Heart left ventricle (tissue), 16 donors: ENCODE measurements at regions not wholly inside any gene's neighbourhood (a gene's known extent, or its start where the extent isn't known, plus 50 kb on each side); places are given as distances from the start of the nearest gene placed in this dataset.

Experiments
- ATAC-seq, 4 donors: fragments of 200-7000 bp; cut with Tn5 transposase; one replicate each; pipeline ENCODE4 v1.9.1; 2020 to 2022; ENCODE audit warnings: moderate library complexity in 4 of 4, mild to moderate bottlenecking in 3 of 4, moderate number of reproducible peaks in 1 of 4
- DNase-seq, 5 donors: peaks; one replicate each; pipeline ENCODE4 v3.0.0-alpha.2; 2020
- H3K27ac ChIP-seq, 12 donors: fragments of 200-600 bp; sonication (generic) in 4 of 12; one replicate each; pipeline versions ENCODE4 v1.5.0 to v1.8.0; 2016 to 2022; ENCODE audit warnings: mild to moderate bottlenecking in 2 of 12
- H3K27me3 ChIP-seq, 9 donors: fragments of 200-600 bp; sonication (generic) in 2 of 9; one replicate each; pipeline versions ENCODE4 v1.5.1 to v1.8.0; 2016 to 2022; ENCODE audit warnings: mild to moderate bottlenecking in 3 of 9
- H3K36me3 ChIP-seq, 9 donors: fragments of 200-600 bp; sonication (generic) in 2 of 9; one replicate each; pipeline versions ENCODE4 v1.5.0 to v1.8.0; 2018 to 2022; ENCODE audit warnings: mild to moderate bottlenecking in 2 of 9
- H3K4me1 ChIP-seq, 12 donors: fragments of 200-600 bp; sonication (generic) in 4 of 12; one replicate each; pipeline versions ENCODE4 v1.5.0 to v1.8.0; 2016 to 2022; ENCODE audit warnings: mild to moderate bottlenecking in 3 of 12
- H3K4me3 ChIP-seq, 12 donors: fragments of 200-600 bp; sonication (generic) in 4 of 12; one replicate each; pipeline versions ENCODE4 v1.5.0 to v1.8.0; 2017 to 2022; ENCODE audit warnings: mild to moderate bottlenecking in 9 of 12, moderate library complexity in 4 of 12
- H3K9me3 ChIP-seq, 12 donors: fragments of 200-600 bp; sonication (generic) in 4 of 12; one replicate each; pipeline versions ENCODE4 v1.5.0 to v1.8.0; 2016 to 2022; ENCODE audit warnings: mild to moderate bottlenecking in 1 of 12
- POLR2A ChIP-seq, 2 donors: fragments of 450-650 bp; IDR thresholded peaks; one replicate each; pipeline ENCODE4 v1.6.1; 2017; ENCODE audit warnings: antibody characterized with exemption in 2 of 2, mild to moderate bottlenecking in 2 of 2, moderate library complexity in 2 of 2
- WGBS, 4 donors: extraction: QIAGEN DNeasy Blood & Tissue Kit in 2 of 4; methylation state at CpG; one replicate each; pipeline versions ENCODE4 v1.1.5 to v1.1.7; 2013 to 2018; 5-methylcytosine and 5-hydroxymethylcytosine counted together
- intact Hi-C, 10 donors: fragments of 100-400 bp; cut with DNase I; formaldehyde crosslinking; loops; one replicate each; pipeline versions ENCODE4 v1.11.1 to v1.14.2; 2022
- TF ChIP-seq, protein P1 (sequence below), 12 donors: fragments of 200-600 bp; sonication (generic) in 4 of 12; IDR thresholded peaks; one replicate each; pipeline versions ENCODE4 v1.5.0 to v1.8.0; 2018 to 2022; ENCODE audit warnings: antibody characterized with exemption in 12 of 12, mild to moderate bottlenecking in 5 of 12
- donor health status: ischemic (EF 13 %, LVEDD 7.1; RV severe dilation, severe dysfunction).
- donor health status: healthy with polysubstance abuse.
- donor health status: DM: no; HTN: yes; CAD: no.
- donor health status: DM: no; HTN: no; CAD: no.
- donor health status: ischemic (EF 25% LVEDD 6.9; RV normal size, moderate dysfunction).
- donor health status: ischemic (EF 25% LVEDD 5.7; RV mildly dilated, moderate dysfunction).
- donor health status: healthy.
- donor health status: DM: yes; HTN: yes; CAD: no.
- donor health status: ischemic (EF 35%, LVEDD 5.7; RV mildly dilated, moderate dysfunction).
- donor health status: nonischemic (EF 11% LVEDD 7.7; RV severe dilation, severe dysfunction).
- donor health status: DM: yes; HTN: yes; CAD: no.
- donor health status: PGD.
- donor health status: ischemic (EF 29% LVEDD 5.4; RV normal size, mild dysfunction).
- donor health status: nonischemic (EF 23%, LVEDD 6.1; RV moderate dilation, normal function).

DNA sequence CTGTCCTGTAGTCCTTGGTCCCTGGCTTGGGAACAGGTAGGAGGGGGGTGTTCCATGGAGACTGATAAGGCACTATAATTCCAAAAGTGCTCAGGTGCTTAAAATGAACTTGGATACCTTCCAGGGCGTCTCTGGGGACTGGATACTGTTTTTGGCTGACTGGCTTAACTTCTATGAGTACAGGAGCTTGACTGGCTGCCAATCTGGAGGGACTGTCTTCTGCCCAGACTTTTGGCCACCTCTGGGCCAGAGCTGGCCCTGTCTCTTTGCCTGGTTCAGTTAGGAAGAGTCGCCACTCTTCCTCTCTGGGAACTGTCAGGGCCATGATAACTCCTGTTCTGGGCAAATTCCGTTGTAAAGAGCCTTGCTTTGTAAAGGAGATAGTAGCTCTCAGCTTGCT is 407.0 kb downstream of the TGFB2 start:
- H3K9me3 ChIP-seq: peaks cover 0 to 9% (median 0%) of the 10 kb centered on the region in 12 donors
- ATAC-seq: peak in 1 of 4 donors; percentile 50
- no peak overlapping the region for H3K4me3 ChIP-seq
- H3K36me3 ChIP-seq: no peaks in the 10 kb centered on the region
- no peaks in the 10 kb centered on the region for H3K27me3 ChIP-seq
- WGBS, 4 donors: 38 to 48% (median 45%) methylated on average over 3 of the region's 3 CpGs
- DNase-seq: no peak
- TF ChIP-seq, protein P1, sequence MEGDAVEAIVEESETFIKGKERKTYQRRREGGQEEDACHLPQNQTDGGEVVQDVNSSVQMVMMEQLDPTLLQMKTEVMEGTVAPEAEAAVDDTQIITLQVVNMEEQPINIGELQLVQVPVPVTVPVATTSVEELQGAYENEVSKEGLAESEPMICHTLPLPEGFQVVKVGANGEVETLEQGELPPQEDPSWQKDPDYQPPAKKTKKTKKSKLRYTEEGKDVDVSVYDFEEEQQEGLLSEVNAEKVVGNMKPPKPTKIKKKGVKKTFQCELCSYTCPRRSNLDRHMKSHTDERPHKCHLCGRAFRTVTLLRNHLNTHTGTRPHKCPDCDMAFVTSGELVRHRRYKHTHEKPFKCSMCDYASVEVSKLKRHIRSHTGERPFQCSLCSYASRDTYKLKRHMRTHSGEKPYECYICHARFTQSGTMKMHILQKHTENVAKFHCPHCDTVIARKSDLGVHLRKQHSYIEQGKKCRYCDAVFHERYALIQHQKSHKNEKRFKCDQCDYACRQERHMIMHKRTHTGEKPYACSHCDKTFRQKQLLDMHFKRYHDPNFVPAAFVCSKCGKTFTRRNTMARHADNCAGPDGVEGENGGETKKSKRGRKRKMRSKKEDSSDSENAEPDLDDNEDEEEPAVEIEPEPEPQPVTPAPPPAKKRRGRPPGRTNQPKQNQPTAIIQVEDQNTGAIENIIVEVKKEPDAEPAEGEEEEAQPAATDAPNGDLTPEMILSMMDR (IDR thresholded peaks at IDR 0.05): no peak
- TF ChIP-seq POLR2A (IDR thresholded peaks at IDR 0.05): no peak
- intact Hi-C loops: no loop called here
- H3K27ac ChIP-seq: no peak overlapping the region
- no peaks in the 10 kb centered on the region for H3K4me1 ChIP-seq

DNA sequence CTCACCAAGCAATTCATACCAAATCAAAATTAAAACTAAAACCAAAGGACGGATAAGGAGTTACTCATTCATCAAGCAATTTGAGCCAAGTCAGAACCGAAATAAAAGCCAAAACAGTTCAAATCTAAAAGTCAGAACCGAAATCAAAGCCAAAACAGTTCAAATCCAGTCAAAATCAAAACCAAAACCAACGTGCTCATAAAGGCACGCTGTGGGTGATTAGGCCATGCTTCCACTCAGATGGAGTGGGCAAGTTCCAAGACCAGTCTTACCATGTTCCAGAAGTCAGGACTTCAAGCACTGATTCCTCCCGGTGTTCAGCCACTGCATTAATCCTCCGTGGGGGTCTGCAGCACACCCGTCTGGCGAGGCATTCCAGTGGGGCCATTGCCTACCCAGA is 409.3 kb downstream of the TGFB2 start:
- no peak for DNase-seq
- Histone ChIP-seq H3K27ac (no peak overlapping the region), H3K27me3 (no peaks in the 10 kb centered on the region), H3K36me3 (no peaks in the 10 kb centered on the region), H3K4me1 (no peaks in the 10 kb centered on the region), H3K9me3 (no peaks in the 10 kb centered on the region), H3K4me3 (no peak overlapping the region)
- ATAC-seq: no peak
- no peak for TF ChIP-seq POLR2A (IDR thresholded peaks at IDR 0.05)
- TF ChIP-seq, protein P1 (IDR thresholded peaks at IDR 0.05): no peak
- 91 to 96% (median 92%) methylated on average over 8 to 9 of the region's 9 CpGs for WGBS, 4 donors
- intact Hi-C loops: no loop called here

DNA sequence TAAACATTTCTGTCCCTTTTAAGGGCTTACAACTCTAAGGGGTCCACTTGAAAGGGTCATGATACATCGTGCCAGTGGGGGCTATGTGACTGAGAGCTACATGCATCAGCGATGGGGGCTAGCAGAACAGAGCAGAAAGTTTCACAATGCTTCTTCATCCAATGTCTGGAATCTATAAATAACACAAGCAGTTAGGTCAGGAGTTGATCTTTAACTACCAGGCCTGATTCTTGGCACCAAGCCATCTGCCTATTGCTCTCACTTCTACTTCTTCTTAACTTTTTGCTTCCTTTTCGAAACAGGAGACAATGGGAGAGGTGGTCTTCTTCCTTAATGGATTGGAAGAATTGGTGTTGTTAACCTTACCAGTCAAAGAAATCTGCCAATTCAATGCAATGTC is 410.0 kb downstream of the TGFB2 start:
- DNase-seq (no peak), ATAC-seq (no peak)
- Histone ChIP-seq H3K27ac (no peak overlapping the region), H3K9me3 (no peaks in the 10 kb centered on the region), H3K4me3 (no peak overlapping the region), H3K27me3 (no peaks in the 10 kb centered on the region), H3K36me3 (no peaks in the 10 kb centered on the region), H3K4me1 (no peaks in the 10 kb centered on the region)
- 66 to 86% (median 82%) methylated on average over 3 of the region's 3 CpGs for WGBS, 4 donors
- intact Hi-C loops: no loop called here
- TF ChIP-seq, protein P1 (IDR thresholded peaks at IDR 0.05): no peak
- TF ChIP-seq POLR2A (IDR thresholded peaks at IDR 0.05): no peak

DNA sequence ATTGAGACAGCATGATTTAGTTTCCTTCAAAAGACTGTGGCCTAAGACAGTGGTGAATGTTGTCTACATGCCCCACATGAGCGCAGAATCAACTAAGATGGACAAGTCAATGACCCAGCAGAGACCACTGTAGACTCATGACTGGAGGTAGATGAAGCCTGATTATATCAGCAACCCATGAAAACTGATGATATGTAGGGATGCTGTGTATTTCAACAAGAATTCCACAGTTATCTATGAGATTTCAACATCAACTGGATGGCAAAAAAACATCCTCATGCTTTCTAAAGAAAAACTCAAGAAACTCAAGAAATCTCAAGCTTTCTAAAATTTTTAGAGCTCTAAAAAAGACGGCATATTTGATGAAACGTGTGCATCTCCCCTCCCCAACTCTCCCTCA is 413.9 kb upstream of the LYPLAL1 start:
- Histone ChIP-seq H3K4me3 (no peak overlapping the region), H3K36me3 (no peaks in the 10 kb centered on the region), H3K4me1 (peaks cover 0 to 3% (median 0%) of the 10 kb centered on the region in 12 donors), H3K27me3 (no peaks in the 10 kb centered on the region), H3K27ac (no peak overlapping the region), H3K9me3 (no peaks in the 10 kb centered on the region)
- TF ChIP-seq, protein P1 (IDR thresholded peaks at IDR 0.05): no peak
- no peak for TF ChIP-seq POLR2A (IDR thresholded peaks at IDR 0.05)
- ATAC-seq: no peak
- intact Hi-C loops: no loop called here
- no peak for DNase-seq
- WGBS, 4 donors: 96 to 99% (median 97%) methylated on average over 3 of the region's 3 CpGs
